ENCODE measurements at regions not wholly inside any gene's neighbourhood (a gene's known extent, or its start where the extent isn't known, plus 50 kb on each side); places are given as distances from the start of the nearest gene placed in this dataset.

- Histone ChIP-seq H3K27ac (no peak overlapping the region), H3K36me3 (no peaks in the 10 kb centered on the region), H3K9me3 (no peaks in the 10 kb centered on the region), H3K27me3 (no peaks in the 10 kb centered on the region), H3K4me1 (no peaks in the 10 kb centered on the region), H3K4me3 (no peak overlapping the region)
- TF ChIP-seq CTCF (IDR thresholded peaks at IDR 0.05) = no peak
- no peak for TF ChIP-seq POLR2A (IDR thresholded peaks at IDR 0.05)
- 87% methylated on average over 4 of the region's 4 CpGs for WGBS (ENCODE audit: insufficient coverage, low coverage, low lambda C conversion rate, missing lambda C conversion rate)
- DNase-seq = no peak
- intact Hi-C loops (cut with DNase I) = no loop called here
- no peak for ATAC-seq
Measured at GRCh38 chr5:167812871-167813270, 478.6 kb upstream of the WWC1 start.

- DNase-seq = no peak
- Histone ChIP-seq H3K27me3 (no peaks in the 10 kb centered on the region), H3K9me3 (no peaks in the 10 kb centered on the region), H3K27ac (no peak overlapping the region), H3K36me3 (no peaks in the 10 kb centered on the region), H3K4me1 (no peaks in the 10 kb centered on the region), H3K4me3 (no peak overlapping the region)
- TF ChIP-seq POLR2A (IDR thresholded peaks at IDR 0.05) = no peak
- no peak for TF ChIP-seq CTCF (IDR thresholded peaks at IDR 0.05)
- ATAC-seq = no peak
- whole genome bisulfite sequencing (ENCODE audit: insufficient coverage, low coverage, low lambda C conversion rate, missing lambda C conversion rate) = 58% methylated on average over 2 of the region's 2 CpGs
- intact Hi-C loops (cut with DNase I) = no loop called here
Measured at GRCh38 chr5:167813389-167813788, 478.1 kb upstream of the WWC1 start.

- TF ChIP-seq CTCF (IDR thresholded peaks at IDR 0.05) (no peak), POLR2A (IDR thresholded peaks at IDR 0.05) (no peak)
- Histone ChIP-seq H3K27ac (no peak overlapping the region), H3K36me3 (no peaks in the 10 kb centered on the region), H3K27me3 (no peaks in the 10 kb centered on the region), H3K4me3 (no peak overlapping the region), H3K9me3 (no peaks in the 10 kb centered on the region), H3K4me1 (no peaks in the 10 kb centered on the region)
- intact Hi-C loops (cut with DNase I) = no loop called here
- DNase-seq = no peak
- no peak for ATAC-seq
- 81% methylated on average over 6 of the region's 6 CpGs for WGBS (ENCODE audit: insufficient coverage, low coverage, low lambda C conversion rate, missing lambda C conversion rate)
Measured at GRCh38 chr5:167814040-167814439, 477.4 kb upstream of the WWC1 start.

GRCh38 chr5:167814828-167815227, 476.6 kb upstream of the WWC1 start:
- DNase-seq = no peak
- no peak for ATAC-seq
- 73% methylated on average over 3 of the region's 4 CpGs for WGBS (ENCODE audit: insufficient coverage, low coverage, low lambda C conversion rate, missing lambda C conversion rate)

More at GRCh38 chr5:167814828-167815227, 476.6 kb upstream of the WWC1 start:
- Histone ChIP-seq H3K9me3 (no peaks in the 10 kb centered on the region), H3K36me3 (no peaks in the 10 kb centered on the region), H3K27ac (no peak overlapping the region), H3K27me3 (no peaks in the 10 kb centered on the region), H3K4me1 (no peaks in the 10 kb centered on the region), H3K4me3 (no peak overlapping the region)
- TF ChIP-seq CTCF (IDR thresholded peaks at IDR 0.05) (no peak), POLR2A (IDR thresholded peaks at IDR 0.05) (no peak)
- intact Hi-C loops (cut with DNase I) = no loop called here
